ENCODE measurements at regions not wholly inside any gene's neighbourhood (a gene's known extent, or its start where the extent isn't known, plus 50 kb on each side); places are given as distances from the start of the nearest gene placed in this dataset.

DNA sequence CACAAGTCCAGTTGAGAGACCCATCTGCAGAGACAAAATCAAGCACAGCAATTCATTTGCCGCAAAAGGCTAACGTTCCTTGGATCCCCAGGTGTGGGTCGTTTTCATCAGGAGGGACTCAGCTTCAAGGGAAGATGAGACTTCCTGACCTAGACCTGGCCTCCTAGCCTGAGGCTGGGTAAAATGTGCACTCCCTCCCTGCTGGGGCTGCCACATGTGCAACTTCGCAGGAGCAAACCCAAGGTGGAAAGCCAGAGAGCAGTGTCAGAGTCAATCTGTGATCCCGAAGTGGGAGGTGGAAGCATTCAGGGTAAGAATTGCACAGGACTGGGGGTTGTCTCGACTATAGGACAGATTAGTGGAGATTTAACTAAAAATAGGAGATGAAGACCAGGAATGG, 164.7 kb upstream of the UMPS start:
- TF ChIP-seq, protein P1, sequence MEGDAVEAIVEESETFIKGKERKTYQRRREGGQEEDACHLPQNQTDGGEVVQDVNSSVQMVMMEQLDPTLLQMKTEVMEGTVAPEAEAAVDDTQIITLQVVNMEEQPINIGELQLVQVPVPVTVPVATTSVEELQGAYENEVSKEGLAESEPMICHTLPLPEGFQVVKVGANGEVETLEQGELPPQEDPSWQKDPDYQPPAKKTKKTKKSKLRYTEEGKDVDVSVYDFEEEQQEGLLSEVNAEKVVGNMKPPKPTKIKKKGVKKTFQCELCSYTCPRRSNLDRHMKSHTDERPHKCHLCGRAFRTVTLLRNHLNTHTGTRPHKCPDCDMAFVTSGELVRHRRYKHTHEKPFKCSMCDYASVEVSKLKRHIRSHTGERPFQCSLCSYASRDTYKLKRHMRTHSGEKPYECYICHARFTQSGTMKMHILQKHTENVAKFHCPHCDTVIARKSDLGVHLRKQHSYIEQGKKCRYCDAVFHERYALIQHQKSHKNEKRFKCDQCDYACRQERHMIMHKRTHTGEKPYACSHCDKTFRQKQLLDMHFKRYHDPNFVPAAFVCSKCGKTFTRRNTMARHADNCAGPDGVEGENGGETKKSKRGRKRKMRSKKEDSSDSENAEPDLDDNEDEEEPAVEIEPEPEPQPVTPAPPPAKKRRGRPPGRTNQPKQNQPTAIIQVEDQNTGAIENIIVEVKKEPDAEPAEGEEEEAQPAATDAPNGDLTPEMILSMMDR (IDR thresholded peaks at IDR 0.05; ENCODE audit: insufficient read depth, low read length, poor library complexity, severe bottlenecking), result no peak
- TF ChIP-seq EZH2phosphoT487 (conservative IDR thresholded peaks at IDR 0.05; ENCODE audit: low read length), result no peak

Measured in SU-DHL-6 (cell line).